GM20431 (cell line): ENCODE measurements at regions not wholly inside any gene's neighbourhood (a gene's known extent, or its start where the extent isn't known, plus 50 kb on each side); places are given as distances from the start of the nearest gene placed in this dataset.
"Not testable (repeated sequence)": the region's sequence is repeated elsewhere in the genome, so short reads cannot be mapped to it uniquely, and the experiment has no call there.

Experiments
- in situ Hi-C: fragments of 300-500 bp; cut with MseI, MboI; formaldehyde crosslinking; loops from one replicate; pipeline ENCODE4 v1.15.0; 2020; ENCODE audit warnings: low sequenced_read_pairs; ENCODE audit not compliant: unreplicated experiment

DNA sequence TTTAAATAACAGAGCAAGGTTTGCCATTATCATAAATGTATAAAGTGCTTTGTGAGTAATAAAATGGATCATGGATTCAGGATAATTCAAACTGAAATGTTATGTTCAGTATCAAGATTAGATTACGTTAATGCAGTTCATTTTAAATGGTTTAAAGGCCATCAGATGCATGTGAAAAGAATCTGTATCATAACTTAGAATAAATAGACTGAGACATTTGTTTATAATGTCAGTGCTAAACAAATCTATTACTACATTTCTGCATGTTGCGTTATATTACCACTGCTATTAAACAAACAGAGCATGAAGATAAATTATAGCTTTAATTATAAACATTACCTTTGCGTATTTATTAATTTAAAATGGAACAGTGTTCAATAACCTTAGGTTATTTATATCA is 160.2 kb downstream of the TOX3 start:
- in situ Hi-C loops: no loop called here

DNA sequence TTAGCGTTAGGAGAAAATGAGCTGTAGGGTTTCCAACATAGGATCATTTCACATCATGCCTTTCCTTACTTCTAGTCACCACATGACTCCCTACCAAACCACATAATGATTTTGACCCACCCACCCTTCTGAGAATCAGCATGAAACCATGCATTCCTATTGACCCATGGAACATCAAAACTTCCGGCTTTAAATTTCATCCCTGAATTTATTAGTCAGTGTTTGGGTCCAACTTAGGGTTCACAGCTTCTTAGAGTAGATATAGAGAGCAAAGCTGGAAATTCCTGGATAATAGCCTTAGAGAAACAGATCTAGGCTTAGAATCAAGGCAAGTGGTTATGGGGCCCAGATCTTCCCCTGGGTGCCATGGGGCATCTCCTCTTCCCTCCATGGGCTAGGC is 162.6 kb downstream of the TOX3 start:
- in situ Hi-C loops: no loop called here

DNA sequence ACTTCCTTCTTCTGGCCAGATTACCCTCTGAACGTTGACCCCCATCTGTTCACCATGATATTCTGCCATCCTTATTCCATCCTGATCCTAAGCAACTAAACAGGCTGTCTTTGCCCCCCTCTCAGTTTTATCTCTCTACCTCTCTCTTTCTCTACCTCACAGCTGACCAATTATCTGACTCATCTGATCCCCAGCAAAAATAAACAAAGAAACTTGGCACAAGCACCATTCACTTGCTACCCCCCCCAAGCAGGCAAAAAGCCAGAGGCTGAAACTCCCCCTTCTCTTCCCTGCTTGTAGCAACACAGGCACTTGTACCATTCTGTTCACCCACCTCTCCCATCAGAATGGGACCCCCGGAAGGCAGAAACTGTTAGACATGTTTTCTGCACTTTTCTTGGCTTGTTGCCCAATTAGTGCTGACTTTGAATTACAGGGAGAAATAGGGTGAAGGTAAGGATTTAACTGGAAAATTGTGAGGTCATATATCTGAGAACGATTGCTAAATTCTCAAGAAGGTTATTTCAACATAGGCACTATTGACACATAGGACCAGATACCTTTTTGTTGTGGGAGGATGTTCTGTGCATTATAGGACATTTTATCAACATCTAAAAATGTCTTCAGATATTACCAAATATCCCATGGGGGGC is 163.2 kb downstream of the TOX3 start:
- in situ Hi-C loops: no loop called here

GRCh38 chr16:52383119-52383518 is 163.8 kb downstream of the TOX3 start:
- in situ Hi-C loops: no loop called here

DNA sequence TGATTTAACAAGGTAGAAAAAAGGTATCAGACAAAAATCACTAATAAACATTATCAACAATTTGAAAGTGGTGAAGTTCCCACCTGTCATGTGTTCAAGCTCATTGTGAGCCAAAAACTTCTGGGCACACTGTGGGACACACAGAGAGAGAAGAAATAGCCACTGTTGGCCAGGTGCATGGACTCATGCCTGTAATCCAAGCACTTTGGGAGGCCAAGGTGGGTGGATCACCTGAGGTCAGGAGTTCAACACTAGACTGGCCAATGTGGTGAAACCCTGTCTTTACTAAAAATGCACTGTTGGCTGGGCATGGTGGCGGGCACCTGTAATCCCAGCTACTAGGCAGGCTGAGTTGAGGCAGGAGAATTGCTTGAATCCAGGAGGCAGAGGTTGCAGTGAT is 167.4 kb downstream of the TOX3 start:
- in situ Hi-C loops: no loop called here

GRCh38 chr16:52376676-52377280 is 170.2 kb downstream of the TOX3 start:
- in situ Hi-C loops: no loop called here

DNA sequence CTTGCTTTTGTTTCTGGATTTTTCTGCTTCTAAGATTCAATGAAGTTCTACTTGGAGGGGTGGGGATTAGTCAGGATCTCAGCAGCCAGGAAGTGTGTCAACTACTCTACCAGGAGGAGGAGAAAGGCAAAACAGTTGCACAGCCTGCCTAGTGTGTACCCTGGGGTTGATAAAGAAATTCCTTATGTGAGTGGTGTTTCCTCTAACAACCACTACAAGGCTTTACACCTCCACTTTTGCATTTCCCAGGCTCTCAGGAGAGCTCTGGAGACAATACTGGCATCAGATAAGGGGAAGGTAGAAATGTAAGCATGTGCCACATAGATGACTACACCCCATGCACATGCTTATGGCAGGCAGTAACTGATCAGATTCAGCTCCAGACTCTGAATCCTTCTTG is 174.6 kb downstream of the TOX3 start:
- in situ Hi-C loops: no loop called here

GRCh38 chr16:52368859-52369258 is 178.1 kb downstream of the TOX3 start:
- in situ Hi-C loops: no loop called here

GRCh38 chr16:52367821-52368220 is 179.1 kb downstream of the TOX3 start:
- in situ Hi-C loops: no loop called here

DNA sequence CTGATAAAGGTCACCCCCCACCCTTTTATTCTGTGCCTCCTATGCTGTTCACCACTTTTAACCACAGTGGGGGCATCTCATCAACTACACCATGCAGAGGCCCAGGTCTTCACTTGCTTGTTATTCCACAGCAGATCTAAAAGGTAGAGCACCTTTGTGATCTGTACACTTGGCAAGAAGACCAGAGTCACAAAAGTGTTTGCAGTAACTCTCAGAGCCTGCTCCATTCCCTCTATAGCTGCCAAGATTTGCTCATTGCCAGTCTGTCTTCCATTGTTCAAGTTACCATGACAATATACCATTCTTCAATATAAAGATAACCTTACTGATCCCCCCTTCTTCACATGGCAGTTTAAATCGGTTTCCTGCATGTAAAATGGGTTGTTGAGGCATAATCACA is 180.0 kb downstream of the TOX3 start:
- in situ Hi-C loops: no loop called here

- in situ Hi-C loops: no loop called here
Measured at GRCh38 chr16:52364500-52364899, 182.4 kb downstream of the TOX3 start.

- in situ Hi-C loops: no loop called here
Measured at GRCh38 chr16:52363082-52363481, 183.9 kb downstream of the TOX3 start.

- in situ Hi-C loops: no loop called here
Measured at GRCh38 chr16:52357711-52358110, 189.2 kb downstream of the TOX3 start.

GRCh38 chr16:52353249-52353648 is 193.7 kb downstream of the TOX3 start:
- in situ Hi-C loops: no loop called here

DNA sequence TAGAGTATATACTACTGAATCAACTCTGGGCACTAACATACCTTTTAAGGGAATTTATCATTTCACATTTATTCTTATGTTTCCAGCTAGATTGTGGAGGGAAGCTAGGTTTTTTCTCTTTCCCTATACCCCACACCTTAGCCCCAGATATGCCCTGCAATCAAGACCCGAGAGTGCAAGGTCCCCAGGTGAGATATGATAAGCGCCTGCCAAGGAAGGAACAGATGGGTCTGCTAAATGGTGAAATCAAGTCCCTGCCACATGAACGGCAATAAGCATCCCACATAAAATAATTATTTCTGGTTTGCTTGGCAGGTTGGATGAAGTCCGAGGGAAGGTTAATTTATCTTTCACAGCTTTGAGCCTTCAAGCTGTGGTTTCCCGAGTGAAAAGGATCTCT is 195.5 kb downstream of the TOX3 start:
- in situ Hi-C loops: no loop called here

GRCh38 chr16:52350031-52350642 is 196.8 kb downstream of the TOX3 start:
- in situ Hi-C loops: no loop called here

- in situ Hi-C loops: no loop called here
Measured at GRCh38 chr16:52346709-52347108, 200.2 kb downstream of the TOX3 start.

GRCh38 chr16:52333673-52334072 is 213.3 kb downstream of the TOX3 start:
- in situ Hi-C loops: not testable (repeated sequence)

GRCh38 chr16:52320930-52321439 is 226.0 kb downstream of the TOX3 start:
- in situ Hi-C loops: no loop called here

GRCh38 chr16:52318302-52319009 is 228.5 kb downstream of the TOX3 start:
- in situ Hi-C loops: no loop called here

DNA sequence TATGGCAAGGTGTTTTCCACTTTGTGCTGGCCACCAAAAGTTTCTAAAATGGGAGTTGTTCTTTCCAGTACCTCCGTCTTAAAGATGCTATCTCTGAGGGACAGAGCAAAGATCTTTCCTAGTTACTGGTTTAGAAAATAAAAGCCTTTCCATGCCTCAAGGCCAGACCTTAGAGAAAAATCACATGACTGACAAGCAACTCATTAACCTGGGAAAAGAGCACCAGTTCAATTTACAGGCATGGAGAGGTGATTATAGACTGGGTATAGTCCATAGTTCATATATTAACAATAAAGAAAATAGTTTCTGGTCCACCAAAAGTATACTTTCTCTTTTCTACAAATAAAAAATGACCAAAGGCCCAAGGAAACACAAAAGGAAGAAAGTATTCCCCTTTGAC is 230.7 kb downstream of the TOX3 start:
- in situ Hi-C loops: no loop called here
